Esophagus (tissue), 2 donors: ENCODE measurements at regions not wholly inside any gene's neighbourhood (a gene's known extent, or its start where the extent isn't known, plus 50 kb on each side); places are given as distances from the start of the nearest gene placed in this dataset.

Experiments used
- H3K27ac ChIP-seq, 2 donors: one replicate each; pipeline ENCODE4 v1.5.1; 2013; ENCODE audit warnings: low read depth in 2 of 2, mild to moderate bottlenecking in 2 of 2, inconsistent platforms in 1 of 2, low read length in 1 of 2, moderate library complexity in 1 of 2
- H3K27me3 ChIP-seq, 2 donors: one replicate each; pipeline ENCODE4 v1.6.1; 2013; ENCODE audit warnings: low read length in 2 of 2, control low read depth in 1 of 2, mild to moderate bottlenecking in 1 of 2; ENCODE audit not compliant: insufficient read depth in 2 of 2, control insufficient read depth in 1 of 2
- H3K36me3 ChIP-seq, 2 donors: one replicate each; pipeline ENCODE4 v1.6.1; 2013; ENCODE audit warnings: low read length in 1 of 2; ENCODE audit not compliant: control insufficient read depth in 2 of 2, insufficient read depth in 2 of 2
- H3K4me1 ChIP-seq, 2 donors: one replicate each; pipeline ENCODE4 v1.6.1; 2013; ENCODE audit warnings: low read length in 1 of 2; ENCODE audit not compliant: control insufficient read depth in 2 of 2, insufficient read depth in 2 of 2
- H3K4me3 ChIP-seq, 2 donors: one replicate each; pipeline ENCODE4 v1.5.1; 2013; ENCODE audit warnings: low read length in 2 of 2, mild to moderate bottlenecking in 2 of 2, low read depth in 1 of 2, moderate library complexity in 1 of 2
- H3K9me3 ChIP-seq, 2 donors: one replicate each; pipeline ENCODE4 v1.6.1; 2013; ENCODE audit warnings: mild to moderate bottlenecking in 2 of 2, low read depth in 1 of 2, low read length in 1 of 2, moderate library complexity in 1 of 2; ENCODE audit not compliant: control insufficient read depth in 2 of 2, insufficient read depth in 1 of 2
- WGBS, 2 donors: extraction: QIAGEN DNeasy Blood & Tissue Kit; methylation state at CpG; one replicate each; pipeline ENCODE4 v1.1.7; 2013; 5-methylcytosine and 5-hydroxymethylcytosine counted together
- donor health status: healthy with polysubstance abuse.
- donor health status: Bipolar disorder and iron deficiency.

DNA sequence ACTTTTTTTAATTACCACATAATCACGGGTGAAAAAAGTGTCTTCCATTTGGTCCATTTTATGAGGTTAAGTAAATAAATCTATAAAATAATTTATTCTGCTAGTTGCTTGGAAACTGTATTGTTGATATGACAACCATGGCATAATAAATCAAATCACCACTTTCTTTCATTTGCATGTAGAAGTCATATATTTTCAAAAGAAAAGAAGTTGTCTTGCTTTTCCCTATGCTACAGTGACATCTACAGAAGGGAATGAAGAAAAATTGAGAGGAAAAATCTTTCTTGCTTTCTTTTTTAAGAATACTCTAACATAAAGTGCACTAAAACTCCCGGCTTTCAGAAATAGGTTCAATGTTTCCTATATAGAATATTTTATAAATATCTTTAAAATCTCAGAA lies 228.5 kb downstream of the ZBBX start:
- no peaks in the 10 kb centered on the region for H3K27me3 ChIP-seq
- no peaks in the 10 kb centered on the region for H3K9me3 ChIP-seq
- no peaks in the 10 kb centered on the region for H3K4me1 ChIP-seq
- WGBS, 2 donors = 30 to 74% methylated on average over 2 of the region's 2 CpGs
- H3K27ac ChIP-seq = no peak overlapping the region
- H3K4me3 ChIP-seq = no peak overlapping the region
- no peaks in the 10 kb centered on the region for H3K36me3 ChIP-seq

DNA sequence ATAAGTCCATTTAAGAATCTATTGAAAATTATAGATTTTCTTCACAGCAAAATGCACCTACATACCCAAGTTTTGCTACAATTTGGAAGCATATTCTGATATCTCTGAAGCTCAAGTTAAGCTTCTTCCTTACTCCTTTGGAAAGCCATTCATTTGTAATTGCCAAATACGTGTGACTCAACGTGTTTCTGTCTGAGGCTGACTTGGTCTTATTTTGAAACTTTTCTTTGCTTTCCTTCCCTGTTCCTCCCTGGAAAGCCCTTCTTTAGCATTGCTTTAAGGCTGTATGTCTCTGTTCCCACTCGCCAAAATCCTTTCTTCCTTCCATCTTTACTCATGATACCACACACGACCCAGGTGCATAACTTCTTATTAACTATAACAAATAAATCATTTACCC lies 232.0 kb downstream of the ZBBX start:
- 68 to 72% methylated on average over 4 of the region's 4 CpGs for WGBS, 2 donors
- Histone ChIP-seq H3K4me1 (no peaks in the 10 kb centered on the region), H3K27ac (no peak overlapping the region), H3K9me3 (no peaks in the 10 kb centered on the region), H3K36me3 (no peaks in the 10 kb centered on the region), H3K4me3 (no peak overlapping the region), H3K27me3 (no peaks in the 10 kb centered on the region)

- Histone ChIP-seq H3K27me3 (no peaks in the 10 kb centered on the region), H3K4me3 (no peak overlapping the region), H3K4me1 (no peaks in the 10 kb centered on the region), H3K36me3 (no peaks in the 10 kb centered on the region), H3K9me3 (no peaks in the 10 kb centered on the region), H3K27ac (no peak overlapping the region)
- 56 to 81% methylated on average over 3 of the region's 3 CpGs for WGBS, 2 donors
Measured at GRCh38 chr3:167146911-167147310, 233.2 kb downstream of the ZBBX start.

GRCh38 chr3:167125612-167126407 lies 254.3 kb downstream of the ZBBX start:
- Histone ChIP-seq H3K27ac (no peak overlapping the region), H3K9me3 (no peaks in the 10 kb centered on the region), H3K4me1 (no peaks in the 10 kb centered on the region), H3K27me3 (no peaks in the 10 kb centered on the region), H3K4me3 (no peak overlapping the region), H3K36me3 (no peaks in the 10 kb centered on the region)
- 61 to 70% methylated on average over 3 of the region's 3 CpGs for WGBS, 2 donors

DNA sequence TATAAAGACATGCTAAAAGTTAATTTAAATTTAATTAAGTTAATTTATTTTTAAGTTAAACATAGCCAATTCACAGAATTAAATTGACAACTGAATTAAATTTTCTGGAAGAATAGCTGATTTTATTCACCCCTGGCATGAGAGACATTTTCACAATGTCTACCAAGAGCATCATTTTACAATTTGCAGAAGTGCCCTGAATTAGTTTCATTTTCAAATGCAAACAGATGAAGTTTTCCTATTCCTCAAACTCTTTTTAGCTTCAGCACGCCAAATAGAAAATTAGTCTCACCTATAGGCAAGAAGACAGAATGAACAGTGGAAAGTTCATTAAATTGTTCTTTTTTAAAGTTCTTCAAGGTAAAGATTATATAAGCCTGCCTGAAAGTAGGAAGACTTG lies 259.3 kb downstream of the ZBBX start:
- 70 to 76% methylated on average over 1 of the region's 1 CpG for WGBS, 2 donors
- Histone ChIP-seq H3K27me3 (no peaks in the 10 kb centered on the region), H3K4me3 (no peak overlapping the region), H3K9me3 (no peaks in the 10 kb centered on the region), H3K36me3 (no peaks in the 10 kb centered on the region), H3K27ac (no peak overlapping the region), H3K4me1 (no peaks in the 10 kb centered on the region)

GRCh38 chr3:167116120-167116922 lies 263.8 kb downstream of the ZBBX start:
- H3K4me1 ChIP-seq = no peaks in the 10 kb centered on the region
- no peak overlapping the region for H3K4me3 ChIP-seq
- H3K27ac ChIP-seq = no peak overlapping the region
- 91 to 96% methylated on average over 32 of the region's 32 CpGs for WGBS, 2 donors
- peaks cover 0 to 4% of the 10 kb centered on the region in 2 donors for H3K9me3 ChIP-seq
- no peaks in the 10 kb centered on the region for H3K36me3 ChIP-seq
- H3K27me3 ChIP-seq = no peaks in the 10 kb centered on the region

DNA sequence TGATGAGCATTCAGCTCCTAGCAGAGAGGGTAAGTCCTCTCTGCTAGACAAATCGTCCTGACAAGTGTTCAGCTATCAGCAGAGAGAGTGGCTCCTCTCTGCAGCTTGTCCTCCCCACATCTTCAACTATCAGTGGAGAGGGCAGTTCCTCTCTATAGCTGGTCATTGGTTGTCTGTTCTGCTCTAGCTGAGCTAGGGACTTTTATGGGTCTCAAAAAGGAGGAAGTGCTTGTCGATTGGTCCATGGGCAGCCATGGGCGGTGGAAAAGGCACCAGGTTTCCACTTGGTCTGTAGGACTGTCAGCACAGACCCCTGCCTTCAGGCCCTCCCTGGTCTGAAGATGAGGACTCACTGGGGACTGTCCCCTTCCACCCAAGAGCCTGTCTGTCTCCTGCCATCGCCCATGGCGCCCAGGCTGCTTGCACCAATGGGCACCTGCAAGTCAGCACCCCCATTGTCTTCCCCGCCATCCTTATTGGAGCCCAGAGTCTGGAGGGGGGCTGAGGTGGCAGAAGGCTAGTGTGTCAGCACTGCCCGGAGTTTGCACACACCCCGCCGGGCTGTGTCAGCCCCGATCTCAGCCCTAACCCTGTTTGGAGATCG lies 264.7 kb downstream of the ZBBX start:
- peaks cover 0 to 4% of the 10 kb centered on the region in 2 donors for H3K9me3 ChIP-seq
- WGBS, 2 donors = 90 to 91% methylated on average over 11 of the region's 11 CpGs
- no peaks in the 10 kb centered on the region for H3K4me1 ChIP-seq
- no peaks in the 10 kb centered on the region for H3K36me3 ChIP-seq
- H3K27ac ChIP-seq = no peak overlapping the region
- no peaks in the 10 kb centered on the region for H3K27me3 ChIP-seq
- no peak overlapping the region for H3K4me3 ChIP-seq

DNA sequence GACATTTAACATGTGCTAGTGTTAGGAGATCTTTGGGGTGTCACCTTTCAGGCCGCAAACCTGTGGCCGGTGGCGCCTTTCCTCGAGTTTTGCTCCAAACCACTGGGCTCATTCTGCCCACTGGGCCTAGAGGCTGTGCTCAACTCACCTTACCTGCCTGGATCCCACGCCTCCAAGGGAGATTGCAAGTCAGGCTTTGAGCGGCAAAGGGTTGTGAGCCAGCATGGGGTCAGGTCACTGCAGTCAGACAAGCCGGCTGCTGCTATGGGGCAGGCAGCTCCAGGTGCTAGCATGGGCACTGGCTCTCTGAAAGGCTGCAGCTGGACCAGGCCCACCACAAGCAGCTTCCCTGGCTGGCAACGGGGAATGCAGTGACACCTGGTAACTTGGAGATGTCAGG lies 265.5 kb downstream of the ZBBX start:
- Histone ChIP-seq H3K4me3 (no peak overlapping the region), H3K4me1 (no peaks in the 10 kb centered on the region), H3K27ac (no peak overlapping the region), H3K27me3 (no peaks in the 10 kb centered on the region), H3K36me3 (no peaks in the 10 kb centered on the region), H3K9me3 (peaks cover 0 to 4% of the 10 kb centered on the region in 2 donors)
- WGBS, 2 donors = 89 to 92% methylated on average over 8 of the region's 8 CpGs

DNA sequence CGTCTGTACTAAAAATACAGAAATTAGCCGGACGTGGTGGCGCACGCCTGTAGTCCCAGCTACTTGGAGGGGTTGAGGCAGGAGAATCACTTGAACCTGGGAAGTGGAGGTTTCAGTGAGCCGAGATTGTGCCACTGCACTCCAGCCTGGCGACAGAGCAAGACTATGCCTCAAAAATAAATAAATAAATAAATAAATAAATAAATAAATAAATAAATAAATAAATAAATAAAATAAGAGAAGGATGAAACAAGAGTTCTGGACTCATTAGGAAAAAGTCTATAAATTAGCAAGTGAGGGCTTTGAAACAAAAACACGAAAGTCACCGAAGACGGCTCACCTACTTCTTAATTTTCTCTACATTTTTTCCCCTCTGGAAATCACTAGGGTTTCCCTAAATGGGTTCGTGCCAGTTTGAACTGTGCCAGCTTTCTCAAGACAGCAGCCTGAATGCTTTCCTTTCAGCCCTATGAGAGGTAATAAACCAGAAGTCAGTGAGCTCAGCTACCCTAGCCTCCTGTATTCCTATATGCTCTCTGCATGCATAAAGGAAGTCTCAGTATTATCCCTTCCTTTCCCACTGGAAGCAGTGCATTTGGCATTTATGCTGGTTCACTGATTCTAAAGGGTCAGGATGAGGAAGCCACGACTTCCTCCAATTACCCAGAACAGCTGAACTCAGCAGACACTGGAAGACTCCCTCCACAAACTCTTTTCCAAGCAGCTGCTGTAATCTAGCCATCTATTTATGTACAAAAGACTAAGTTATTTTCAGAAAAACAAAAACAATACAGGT lies 266.9 kb downstream of the ZBBX start:
- no peak overlapping the region for H3K27ac ChIP-seq
- no peak overlapping the region for H3K4me3 ChIP-seq
- WGBS, 2 donors = 83 to 87% methylated on average over 12 of the region's 12 CpGs
- no peaks in the 10 kb centered on the region for H3K36me3 ChIP-seq
- peaks cover 0 to 4% of the 10 kb centered on the region in 2 donors for H3K9me3 ChIP-seq
- H3K4me1 ChIP-seq = no peaks in the 10 kb centered on the region
- no peaks in the 10 kb centered on the region for H3K27me3 ChIP-seq
